ENCODE measurements at regions not wholly inside any gene's neighbourhood (a gene's known extent, or its start where the extent isn't known, plus 50 kb on each side); places are given as distances from the start of the nearest gene placed in this dataset.

DNA sequence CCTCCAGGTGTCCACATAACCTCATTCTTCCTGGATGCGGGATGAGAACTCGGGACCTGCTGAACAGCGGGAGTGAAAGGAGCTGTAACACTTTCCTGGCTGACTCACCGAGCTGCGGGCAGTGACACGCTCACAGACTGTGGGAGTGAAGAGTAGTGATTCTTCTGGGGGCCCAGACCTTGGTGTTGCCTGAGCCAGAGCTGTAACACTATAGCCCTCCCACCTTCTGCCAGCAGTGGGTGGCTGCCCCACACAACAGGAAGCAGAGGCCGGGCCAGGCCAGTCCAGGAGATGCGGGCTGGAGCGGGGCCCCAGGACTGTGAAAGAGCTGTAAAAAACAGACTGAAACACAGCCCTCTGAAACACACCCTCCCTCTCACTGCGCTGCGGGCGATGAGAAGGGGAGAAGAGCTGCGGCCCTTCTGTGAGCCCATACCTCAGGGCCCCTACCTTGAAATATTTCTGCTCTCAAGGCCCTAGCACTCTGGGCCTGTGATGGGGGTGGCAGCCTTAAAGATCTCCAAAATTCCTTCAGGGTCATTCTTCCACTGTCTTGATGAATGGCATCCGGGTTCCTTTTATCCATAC lies 464.0 kb upstream of the CCDC54 start:
- Histone ChIP-seq H3K27ac (no peak overlapping the region), H3K27me3 (no peaks in the 10 kb centered on the region), H3K9me3 (no peaks in the 10 kb centered on the region), H3K4me1 (no peaks in the 10 kb centered on the region), H3K4me3 (no peak overlapping the region), H3K36me3 (no peaks in the 10 kb centered on the region)
- intact Hi-C loops (cut with DNase I): no loop called here
- DNase-seq (no peak), ATAC-seq (no peak)
- TF ChIP-seq, protein P1, sequence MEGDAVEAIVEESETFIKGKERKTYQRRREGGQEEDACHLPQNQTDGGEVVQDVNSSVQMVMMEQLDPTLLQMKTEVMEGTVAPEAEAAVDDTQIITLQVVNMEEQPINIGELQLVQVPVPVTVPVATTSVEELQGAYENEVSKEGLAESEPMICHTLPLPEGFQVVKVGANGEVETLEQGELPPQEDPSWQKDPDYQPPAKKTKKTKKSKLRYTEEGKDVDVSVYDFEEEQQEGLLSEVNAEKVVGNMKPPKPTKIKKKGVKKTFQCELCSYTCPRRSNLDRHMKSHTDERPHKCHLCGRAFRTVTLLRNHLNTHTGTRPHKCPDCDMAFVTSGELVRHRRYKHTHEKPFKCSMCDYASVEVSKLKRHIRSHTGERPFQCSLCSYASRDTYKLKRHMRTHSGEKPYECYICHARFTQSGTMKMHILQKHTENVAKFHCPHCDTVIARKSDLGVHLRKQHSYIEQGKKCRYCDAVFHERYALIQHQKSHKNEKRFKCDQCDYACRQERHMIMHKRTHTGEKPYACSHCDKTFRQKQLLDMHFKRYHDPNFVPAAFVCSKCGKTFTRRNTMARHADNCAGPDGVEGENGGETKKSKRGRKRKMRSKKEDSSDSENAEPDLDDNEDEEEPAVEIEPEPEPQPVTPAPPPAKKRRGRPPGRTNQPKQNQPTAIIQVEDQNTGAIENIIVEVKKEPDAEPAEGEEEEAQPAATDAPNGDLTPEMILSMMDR (IDR thresholded peaks at IDR 0.05): no peak

DNA sequence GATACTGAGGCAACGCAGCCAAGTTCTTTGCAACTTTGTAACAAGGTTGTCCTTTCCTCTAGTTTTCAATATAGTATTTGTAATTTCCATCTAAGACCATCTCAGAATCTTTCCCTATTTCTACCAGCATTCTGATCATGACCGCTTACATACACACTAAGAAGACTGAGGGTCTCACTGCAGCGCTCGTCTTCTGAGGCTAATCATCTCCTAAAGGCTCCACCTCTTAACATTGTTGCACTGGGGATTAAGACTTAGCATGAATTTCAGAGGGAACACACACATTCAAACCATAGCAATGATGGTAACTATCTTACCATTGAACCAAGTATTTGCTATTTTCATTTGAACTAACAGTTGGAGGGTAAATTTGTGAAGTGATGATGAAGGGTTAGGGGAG lies 463.3 kb upstream of the CCDC54 start:
- Histone ChIP-seq H3K36me3 (no peaks in the 10 kb centered on the region), H3K4me1 (no peaks in the 10 kb centered on the region), H3K27ac (no peak overlapping the region), H3K27me3 (no peaks in the 10 kb centered on the region), H3K9me3 (no peaks in the 10 kb centered on the region), H3K4me3 (no peak overlapping the region)
- intact Hi-C loops (cut with DNase I): no loop called here
- ATAC-seq (no peak), DNase-seq (no peak)
- TF ChIP-seq, protein P1 (IDR thresholded peaks at IDR 0.05): no peak

DNA sequence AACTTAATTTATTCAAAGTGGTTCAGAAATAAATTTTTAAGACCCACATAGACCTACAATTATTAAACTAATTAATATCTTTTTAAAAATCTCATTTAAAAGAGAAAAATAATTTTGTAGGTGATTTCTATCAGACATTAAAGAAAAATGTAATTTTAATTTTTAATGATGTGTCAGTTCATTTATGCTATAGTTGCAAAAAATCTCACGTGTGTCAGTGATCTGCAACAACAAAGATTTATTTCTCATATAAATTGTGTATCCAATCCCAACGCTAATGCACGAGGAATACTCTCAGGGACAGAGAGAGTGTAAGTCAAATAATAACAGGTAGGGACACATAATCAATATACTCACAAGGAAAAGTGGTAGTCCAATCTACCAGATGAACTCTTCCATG lies 456.6 kb upstream of the CCDC54 start:
- Histone ChIP-seq H3K27me3 (no peaks in the 10 kb centered on the region), H3K36me3 (no peaks in the 10 kb centered on the region), H3K9me3 (no peaks in the 10 kb centered on the region), H3K4me3 (no peak overlapping the region), H3K4me1 (no peaks in the 10 kb centered on the region), H3K27ac (no peak overlapping the region)
- DNase-seq (no peak), ATAC-seq (no peak)
- intact Hi-C loops (cut with DNase I): no loop called here
- TF ChIP-seq, protein P1 (IDR thresholded peaks at IDR 0.05): no peak

DNA sequence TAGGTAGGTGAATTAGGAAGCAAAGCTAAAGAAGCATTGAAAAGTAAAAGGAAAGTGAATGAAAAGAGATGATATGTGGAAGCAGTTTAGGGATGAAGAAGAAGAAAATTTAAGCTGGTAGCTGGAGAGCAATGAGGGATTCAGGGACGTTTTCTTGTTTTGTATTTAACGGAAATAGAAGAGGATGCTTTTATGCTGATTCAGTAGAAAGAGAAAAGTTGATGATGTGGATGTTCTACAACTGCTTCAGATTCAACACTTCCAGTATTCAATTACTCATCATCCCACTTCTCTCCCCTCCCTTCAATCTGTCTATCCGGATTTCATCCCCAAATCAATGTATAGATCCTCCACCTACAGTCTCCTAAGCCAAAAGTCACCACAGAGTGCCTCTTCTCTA lies 448.2 kb upstream of the CCDC54 start:
- Histone ChIP-seq H3K36me3 (no peaks in the 10 kb centered on the region), H3K9me3 (no peaks in the 10 kb centered on the region), H3K27ac (no peak overlapping the region), H3K4me1 (no peaks in the 10 kb centered on the region), H3K4me3 (no peak overlapping the region), H3K27me3 (no peaks in the 10 kb centered on the region)
- TF ChIP-seq, protein P1 (IDR thresholded peaks at IDR 0.05): no peak
- ATAC-seq: no peak
- no peak for DNase-seq
- intact Hi-C loops (cut with DNase I): no loop called here

DNA sequence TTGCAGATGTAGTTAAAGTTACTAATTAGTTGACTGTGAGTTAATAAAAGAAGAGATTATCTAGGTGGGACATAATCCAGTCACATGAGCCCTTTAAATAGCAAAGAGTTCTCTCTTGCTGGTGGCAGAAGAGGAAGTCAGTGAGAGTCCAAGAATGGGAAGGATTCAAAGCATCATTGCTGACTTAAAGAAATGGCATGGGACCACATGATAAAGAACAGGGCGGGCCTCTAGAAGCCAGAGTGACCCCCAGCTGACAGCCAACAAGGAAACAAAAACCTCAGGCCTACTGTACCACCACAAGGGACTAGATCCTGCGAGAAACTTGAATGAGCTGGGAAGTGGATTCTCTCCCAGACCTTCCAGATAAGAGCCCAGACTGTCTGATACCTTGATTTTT lies 447.2 kb upstream of the CCDC54 start:
- DNase-seq: no peak
- Histone ChIP-seq H3K27me3 (no peaks in the 10 kb centered on the region), H3K9me3 (no peaks in the 10 kb centered on the region), H3K27ac (no peak overlapping the region), H3K4me3 (no peak overlapping the region), H3K36me3 (no peaks in the 10 kb centered on the region), H3K4me1 (no peaks in the 10 kb centered on the region)
- ATAC-seq: no peak
- intact Hi-C loops (cut with DNase I): no loop called here
- TF ChIP-seq, protein P1 (IDR thresholded peaks at IDR 0.05): no peak

DNA sequence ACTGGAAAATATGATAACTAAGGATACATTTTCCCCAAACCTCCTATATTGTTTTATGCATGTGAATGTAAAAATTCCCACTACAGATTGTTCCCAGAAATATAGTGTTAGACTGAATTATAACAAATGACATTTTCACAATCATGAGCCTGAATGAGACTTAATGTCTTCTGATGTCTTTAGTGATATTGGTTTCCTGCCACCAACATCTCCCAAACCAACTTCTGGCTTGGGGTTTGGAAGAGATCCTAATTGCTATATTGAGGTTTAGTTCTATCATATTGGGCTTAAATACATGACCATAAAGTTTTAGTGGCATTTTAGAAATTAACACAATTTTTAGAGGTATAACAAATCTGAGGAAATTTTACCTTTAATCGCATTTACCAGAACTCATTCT lies 445.3 kb upstream of the CCDC54 start:
- H3K27me3 ChIP-seq: no peaks in the 10 kb centered on the region
- no peak for DNase-seq
- H3K4me1 ChIP-seq: no peaks in the 10 kb centered on the region
- no peaks in the 10 kb centered on the region for H3K9me3 ChIP-seq
- H3K4me3 ChIP-seq: no peak overlapping the region
- H3K27ac ChIP-seq: no peak overlapping the region
- H3K36me3 ChIP-seq: no peaks in the 10 kb centered on the region
- no peak for ATAC-seq
- intact Hi-C loops (cut with DNase I): no loop called here
- TF ChIP-seq, protein P1 (IDR thresholded peaks at IDR 0.05): no peak
